GM04504 (cell line): ENCODE measurements at regions not wholly inside any gene's neighbourhood (a gene's known extent, or its start where the extent isn't known, plus 50 kb on each side); places are given as distances from the start of the nearest gene placed in this dataset.

Source experiments
- DNase-seq: peaks from one replicate; pipeline ENCODE4 v3.0.0-alpha.2; 2012; ENCODE audit warnings: low read depth

DNA sequence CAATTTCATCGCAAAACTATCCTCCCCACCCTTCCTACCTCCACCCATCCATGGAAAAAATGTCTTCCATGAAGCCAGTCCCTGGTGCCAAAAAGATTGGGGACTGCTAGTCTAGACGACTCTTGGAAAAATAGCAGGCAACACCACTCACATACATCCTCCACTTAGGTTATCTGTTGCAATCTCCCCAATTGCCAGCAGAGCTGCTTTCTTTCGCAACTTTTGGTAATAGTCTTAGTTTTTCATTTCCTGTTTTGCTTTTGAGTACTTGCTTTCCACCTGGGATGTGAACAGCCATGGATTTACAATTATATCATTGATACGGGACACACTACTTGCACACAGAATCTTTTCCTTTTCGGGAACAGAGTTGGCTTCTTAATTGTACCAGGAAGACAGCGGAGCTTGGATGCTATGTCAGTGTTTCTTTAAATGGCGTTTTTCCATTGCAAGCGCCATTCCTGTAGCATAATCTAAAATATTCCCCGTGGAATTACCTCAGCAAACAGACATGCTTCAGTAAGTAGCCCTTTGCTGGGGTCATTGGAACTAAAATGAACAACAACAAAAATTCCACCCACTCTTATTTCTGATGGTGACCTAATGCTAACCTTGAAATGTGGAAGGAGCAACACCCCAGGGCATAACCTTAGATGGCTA, 183.3 kb upstream of the ADGRL2 start:
- DNase-seq: peak; percentile 10

- no peak for DNase-seq
Measured at GRCh38 chr1:81613803-81614202, 186.9 kb upstream of the ADGRL2 start.

DNA sequence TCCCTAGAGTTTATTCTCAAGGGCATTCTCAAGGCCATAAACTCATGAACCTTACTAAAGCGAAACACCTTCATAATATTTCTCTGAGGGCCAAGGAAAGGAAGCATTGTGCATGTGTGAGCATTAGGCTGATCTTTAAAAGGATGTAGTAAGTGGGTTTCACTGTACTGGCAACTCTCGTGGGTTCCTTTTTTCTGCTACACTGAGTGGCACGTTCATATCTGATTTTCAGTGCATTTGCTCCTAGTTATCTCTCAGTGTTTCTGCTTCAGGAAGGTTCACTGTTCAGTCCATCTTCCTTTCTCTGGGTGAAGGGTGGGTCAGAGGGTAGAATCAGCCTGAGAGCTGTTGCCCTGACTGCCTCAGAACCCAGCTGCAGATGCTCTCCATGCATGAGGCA, 192.8 kb upstream of the ADGRL2 start:
- DNase-seq: no peak

DNA sequence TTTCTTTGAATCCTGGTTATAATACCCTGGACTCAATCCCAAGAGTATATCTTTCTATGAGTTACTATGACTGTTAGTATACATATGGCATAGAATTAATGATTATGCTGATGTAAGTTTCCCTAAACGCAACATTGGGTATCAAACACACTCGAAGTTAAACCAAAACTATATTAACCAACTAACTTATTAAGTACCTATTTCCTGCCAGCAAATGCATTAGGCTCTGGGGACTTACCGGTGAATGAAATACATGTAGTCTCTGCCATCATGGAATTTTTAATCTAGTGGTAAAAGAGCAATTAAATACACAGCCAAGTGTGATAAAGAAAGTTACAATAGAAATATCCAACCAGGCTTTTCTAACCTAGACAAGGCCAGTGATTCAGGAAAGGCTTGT, 193.6 kb upstream of the ADGRL2 start:
- no peak for DNase-seq

- DNase-seq: no peak
Measured at GRCh38 chr1:81606656-81607055, 194.1 kb upstream of the ADGRL2 start.

DNA sequence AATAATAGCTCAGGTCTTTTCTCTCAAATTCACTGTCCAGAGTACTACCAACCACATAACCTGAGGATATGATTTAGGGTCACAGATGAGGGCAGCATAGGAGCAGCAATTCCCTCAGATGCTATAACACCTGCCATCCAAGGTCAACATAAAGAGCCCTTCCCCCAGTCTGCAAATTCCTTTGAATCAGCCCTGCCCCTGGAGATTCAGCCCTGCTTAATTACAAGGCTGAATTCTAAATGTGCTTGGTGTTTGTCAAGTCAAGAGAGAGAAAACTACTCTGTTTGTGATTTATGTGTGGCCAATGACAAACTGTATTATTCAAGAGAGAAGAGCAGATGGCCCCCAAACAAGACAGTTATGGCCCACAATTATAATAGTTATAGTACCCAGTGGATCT, 195.7 kb upstream of the ADGRL2 start:
- DNase-seq: no peak

GRCh38 chr1:81600878-81601622, 199.7 kb upstream of the ADGRL2 start:
- no peak for DNase-seq

- DNase-seq: no peak
Measured at GRCh38 chr1:81600363-81600762, 200.4 kb upstream of the ADGRL2 start.

- no peak for DNase-seq
Measured at GRCh38 chr1:81598623-81599022, 202.1 kb upstream of the ADGRL2 start.

DNA sequence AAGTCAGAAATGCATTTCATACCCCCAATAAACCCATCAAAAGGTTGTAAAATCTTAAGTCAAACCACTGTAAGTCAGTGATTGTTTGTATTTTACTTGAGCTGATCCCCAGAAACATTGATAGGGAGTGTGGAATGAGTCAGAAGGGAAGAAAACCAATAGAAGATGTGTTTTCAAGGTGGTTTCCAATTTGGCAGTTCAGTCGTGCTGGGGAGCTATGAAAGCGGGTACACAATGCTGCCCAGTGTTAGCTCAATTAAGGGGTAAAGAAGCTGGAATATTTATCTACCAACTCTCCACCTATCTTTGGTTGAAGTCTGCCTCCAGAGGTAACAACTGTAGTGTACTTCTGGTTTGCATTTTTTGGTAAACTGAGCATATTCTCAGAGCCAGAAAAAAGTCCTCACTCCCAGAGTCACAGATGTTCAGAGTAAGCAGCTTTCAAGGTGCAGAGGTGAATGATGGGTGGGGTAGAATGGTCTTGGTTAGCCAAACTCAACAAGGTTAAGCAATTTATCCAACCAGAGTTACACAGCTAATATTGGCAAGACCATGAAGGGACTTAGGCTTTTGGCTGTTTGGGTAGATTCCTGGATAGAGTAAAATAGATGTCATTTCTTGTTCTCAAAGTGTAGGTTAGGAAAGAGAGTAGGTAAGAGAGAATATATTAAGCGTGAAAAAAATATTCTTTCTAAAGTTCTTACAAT, 202.9 kb upstream of the ADGRL2 start:
- DNase-seq: no peak

DNA sequence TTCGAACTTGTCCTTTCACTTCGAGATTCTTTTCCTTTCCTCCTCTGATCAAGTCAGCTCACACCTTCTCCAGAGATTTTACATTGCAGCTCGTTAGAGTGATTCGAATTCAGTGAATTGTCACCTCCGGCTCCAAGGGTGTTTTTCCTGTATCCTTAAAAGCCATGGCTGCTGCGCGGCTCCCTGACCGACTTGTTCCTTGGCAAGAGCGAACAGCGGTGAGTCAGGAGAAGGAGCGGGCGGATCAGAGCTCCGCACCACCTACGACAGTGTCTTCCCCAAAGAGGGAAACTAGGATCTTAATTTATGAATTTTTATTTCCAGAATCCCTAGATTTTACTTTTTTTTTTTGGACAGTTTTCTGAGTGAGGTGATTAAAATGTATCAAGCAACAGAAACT, 204.4 kb upstream of the ADGRL2 start:
- no peak for DNase-seq

GRCh38 chr1:81594206-81594605, 206.5 kb upstream of the ADGRL2 start:
- no peak for DNase-seq

DNA sequence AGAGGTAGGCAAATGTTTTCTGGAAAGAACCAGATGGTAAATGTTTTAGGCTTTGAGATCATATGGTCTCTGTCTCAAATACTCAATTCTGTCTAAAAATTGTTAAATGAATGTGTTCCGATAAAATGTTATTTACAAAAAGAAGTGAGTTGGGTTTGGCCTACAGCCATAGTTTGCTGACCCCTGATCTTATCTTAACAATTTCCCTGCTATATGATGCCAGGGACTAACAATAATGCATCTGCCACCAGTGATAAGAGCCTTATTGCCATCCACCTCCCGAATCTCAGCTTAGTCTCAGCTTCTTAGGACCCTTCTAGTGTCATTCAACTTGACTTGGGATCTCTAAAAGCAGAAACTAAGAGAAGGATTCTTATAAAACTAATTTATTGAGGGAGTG, 208.5 kb upstream of the ADGRL2 start:
- no peak for DNase-seq

GRCh38 chr1:81590171-81590570, 210.6 kb upstream of the ADGRL2 start:
- DNase-seq: no peak

GRCh38 chr1:81588149-81588548, 212.6 kb upstream of the ADGRL2 start:
- no peak for DNase-seq

DNA sequence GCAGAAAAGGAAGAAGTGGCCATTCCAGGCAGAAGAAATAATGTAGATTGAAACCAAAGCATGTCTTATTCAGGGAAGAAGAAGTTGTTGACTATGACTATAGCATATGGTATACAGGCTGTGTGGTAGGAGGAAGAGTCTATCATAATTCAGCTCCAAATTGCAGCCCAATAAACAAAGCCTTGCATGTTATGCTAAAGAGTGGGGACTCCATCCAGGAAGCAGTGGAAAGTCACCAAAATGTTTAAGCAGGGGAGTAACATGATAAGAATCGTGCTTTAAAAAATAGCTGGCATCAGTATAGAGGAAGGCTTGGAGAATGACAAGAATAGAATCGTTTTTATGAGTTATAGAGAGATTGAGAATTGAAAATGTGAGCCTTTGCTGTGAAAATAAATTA, 213.3 kb upstream of the ADGRL2 start:
- no peak for DNase-seq

DNA sequence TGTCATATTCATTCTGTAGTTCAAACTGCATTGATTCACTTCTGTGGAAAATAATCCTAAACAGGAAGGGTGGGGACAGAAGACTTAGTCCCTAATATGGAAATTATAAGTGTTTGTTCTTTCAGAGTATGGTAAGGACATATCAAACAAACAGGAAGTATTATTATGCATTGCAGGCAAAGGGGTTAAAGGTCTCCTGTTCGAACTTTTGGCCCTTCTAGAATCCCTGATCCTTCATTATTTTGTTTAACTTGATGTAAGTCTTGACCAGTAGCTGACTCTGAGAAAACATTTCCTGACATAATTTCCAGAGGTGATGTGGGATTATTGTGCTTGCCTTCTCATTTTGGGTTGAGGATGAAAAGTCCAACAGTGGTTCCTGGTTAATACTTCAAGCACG, 215.4 kb upstream of the ADGRL2 start:
- DNase-seq: no peak

GRCh38 chr1:81584398-81584797, 216.3 kb upstream of the ADGRL2 start:
- no peak for DNase-seq

DNA sequence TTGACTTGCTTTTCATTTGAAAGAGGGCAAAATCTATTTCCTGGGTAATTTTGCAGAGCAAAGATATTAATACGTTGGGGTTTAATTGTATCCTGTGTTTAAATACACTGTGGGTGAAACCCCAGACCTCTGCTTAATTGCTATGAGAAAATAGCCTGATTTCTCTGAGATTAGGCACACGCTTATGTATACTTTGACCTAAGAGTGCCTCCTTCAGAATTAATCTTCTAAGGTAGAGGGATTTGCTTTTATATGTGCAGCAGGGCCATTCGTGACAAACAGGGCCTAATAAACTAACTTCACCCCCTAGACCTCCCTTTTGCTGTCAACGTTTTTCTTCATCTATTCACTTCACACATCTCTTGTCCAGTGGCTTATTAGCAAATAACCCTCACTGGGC, 216.9 kb upstream of the ADGRL2 start:
- no peak for DNase-seq

DNA sequence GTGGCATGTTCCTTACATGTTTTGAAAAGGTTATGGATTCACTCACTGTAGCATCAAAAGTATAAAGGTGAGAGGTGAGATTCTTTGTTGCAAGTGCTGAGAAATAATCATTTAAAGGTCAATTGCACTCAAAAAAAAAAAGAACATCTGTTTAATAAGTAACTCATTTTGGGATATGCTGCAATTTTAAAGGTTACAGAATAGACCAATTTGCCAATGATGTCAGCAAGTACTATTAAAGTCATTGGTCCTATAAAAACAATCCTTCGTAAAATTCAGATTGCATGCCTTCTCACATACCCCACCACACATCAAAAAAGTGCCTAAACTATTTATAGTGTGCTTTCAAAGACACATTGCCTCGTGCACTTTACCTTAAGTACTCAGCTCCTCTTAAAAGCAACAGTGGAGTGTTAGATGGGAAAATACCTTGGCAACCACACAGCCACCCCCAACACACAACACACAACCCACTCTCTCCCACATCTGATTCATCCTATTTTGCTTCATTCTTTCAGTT, 218.2 kb upstream of the ADGRL2 start:
- DNase-seq: no peak

DNA sequence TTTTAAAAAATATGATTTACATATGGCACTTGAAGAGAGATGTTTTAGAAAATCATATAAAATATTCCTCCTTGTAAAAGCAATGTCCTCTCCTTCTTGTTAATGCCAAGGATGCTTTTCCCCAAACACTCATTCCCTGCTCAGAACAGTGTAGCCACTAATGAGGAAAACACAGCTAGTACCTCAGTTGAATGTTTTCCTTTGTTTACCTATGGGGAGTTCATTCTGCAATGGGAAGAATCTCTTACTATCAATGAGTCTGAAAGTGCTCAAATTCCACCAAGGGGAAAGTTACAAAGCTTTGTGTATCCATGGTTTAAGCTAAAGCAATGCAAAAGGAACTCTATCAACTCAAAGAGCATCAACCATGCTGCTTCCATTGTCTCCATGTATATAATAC, 221.9 kb upstream of the ADGRL2 start:
- DNase-seq: no peak

DNA sequence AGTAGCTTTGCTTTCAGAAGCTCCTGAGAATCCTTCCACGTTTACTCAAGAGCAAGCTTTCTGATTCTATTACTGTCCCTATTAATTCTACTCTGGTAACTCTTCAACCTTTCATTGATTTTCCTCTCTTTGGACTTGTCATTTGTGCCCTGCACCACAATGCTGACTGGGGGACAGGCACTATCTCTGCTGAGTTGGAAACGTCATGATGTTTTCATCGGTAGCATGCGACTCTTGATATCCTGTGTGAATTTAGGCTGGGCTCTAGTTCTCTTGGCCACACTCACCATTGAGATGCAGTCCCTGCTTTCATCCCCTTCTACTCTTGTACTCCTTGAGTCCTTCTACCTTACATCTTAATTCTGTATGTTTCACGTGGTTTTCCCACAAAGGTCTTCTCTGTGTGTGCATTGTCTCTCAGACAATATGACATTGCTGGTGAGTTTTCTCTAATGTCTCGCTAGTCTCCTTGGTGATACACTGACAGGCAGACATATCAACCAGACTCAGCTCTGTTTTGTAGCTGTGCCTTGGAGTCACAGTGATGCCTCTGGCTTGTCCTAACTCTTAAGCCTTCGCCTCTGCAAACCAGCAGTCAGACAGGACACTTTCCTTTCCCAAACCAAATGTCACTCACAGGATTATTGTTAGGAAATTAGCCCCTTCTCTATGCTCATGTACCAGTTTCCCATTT, 223.6 kb upstream of the ADGRL2 start:
- DNase-seq: no peak

DNA sequence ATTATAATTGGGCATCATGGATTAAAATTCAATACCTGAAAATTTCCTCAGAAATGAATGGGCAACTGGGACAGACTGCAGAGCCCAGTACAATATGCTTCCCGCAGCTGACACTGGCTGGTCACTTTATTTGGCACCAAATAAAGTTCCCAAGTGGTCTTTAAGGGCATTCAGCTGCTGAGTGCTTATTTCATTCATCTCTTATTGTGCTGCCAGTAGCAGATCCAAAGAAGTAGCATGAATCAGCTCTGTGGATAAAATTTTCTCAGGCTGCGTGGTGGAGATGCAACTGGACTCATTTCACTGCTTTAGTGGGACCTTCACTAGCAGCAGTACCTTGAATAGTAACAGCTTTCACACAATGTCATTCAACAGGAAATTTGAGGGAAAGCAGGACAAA, 226.3 kb upstream of the ADGRL2 start:
- no peak for DNase-seq
